ENCODE measurements at regions not wholly inside any gene's neighbourhood (a gene's known extent, or its start where the extent isn't known, plus 50 kb on each side); places are given as distances from the start of the nearest gene placed in this dataset.

DNA sequence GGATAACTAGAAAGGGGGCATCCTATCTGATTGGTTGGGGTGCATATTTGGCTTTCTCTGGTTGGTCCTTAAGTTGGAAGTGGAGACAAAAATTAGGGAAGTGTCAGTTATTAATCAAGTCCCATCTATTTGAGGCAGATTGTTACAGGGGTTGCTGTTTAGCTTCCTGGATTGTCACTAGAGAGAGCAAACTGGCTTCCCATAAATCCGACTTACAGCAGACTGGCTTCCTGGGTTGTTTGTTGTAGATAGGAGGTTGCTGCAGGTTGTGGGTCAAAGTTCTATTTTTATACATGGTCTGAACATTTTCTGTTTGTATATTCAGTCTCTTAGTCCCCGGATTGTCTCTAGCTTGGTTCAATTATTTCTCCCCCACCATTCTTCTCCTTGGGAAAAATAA, 106.1 kb upstream of the HABP2 start:
- DNase-seq: no peak

DNA sequence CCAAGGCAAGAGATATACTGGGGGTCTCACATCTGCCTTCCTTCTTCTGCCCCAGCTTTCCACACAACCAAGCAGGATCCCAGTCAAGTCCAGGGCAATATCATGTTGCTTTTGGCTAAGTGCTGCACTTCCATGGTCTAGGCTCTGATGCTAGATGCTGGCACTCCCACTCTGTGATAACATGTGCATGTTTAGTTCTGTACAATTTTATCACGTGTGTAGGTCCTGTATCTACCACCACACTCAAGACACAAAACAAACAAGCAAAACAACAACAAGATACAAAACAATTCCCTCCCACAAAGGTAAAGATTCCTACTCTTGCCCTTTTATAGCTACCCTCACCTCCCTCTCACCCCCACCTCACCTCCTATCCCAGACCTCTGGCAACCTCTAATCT, 105.6 kb upstream of the HABP2 start:
- no peak for DNase-seq

DNA sequence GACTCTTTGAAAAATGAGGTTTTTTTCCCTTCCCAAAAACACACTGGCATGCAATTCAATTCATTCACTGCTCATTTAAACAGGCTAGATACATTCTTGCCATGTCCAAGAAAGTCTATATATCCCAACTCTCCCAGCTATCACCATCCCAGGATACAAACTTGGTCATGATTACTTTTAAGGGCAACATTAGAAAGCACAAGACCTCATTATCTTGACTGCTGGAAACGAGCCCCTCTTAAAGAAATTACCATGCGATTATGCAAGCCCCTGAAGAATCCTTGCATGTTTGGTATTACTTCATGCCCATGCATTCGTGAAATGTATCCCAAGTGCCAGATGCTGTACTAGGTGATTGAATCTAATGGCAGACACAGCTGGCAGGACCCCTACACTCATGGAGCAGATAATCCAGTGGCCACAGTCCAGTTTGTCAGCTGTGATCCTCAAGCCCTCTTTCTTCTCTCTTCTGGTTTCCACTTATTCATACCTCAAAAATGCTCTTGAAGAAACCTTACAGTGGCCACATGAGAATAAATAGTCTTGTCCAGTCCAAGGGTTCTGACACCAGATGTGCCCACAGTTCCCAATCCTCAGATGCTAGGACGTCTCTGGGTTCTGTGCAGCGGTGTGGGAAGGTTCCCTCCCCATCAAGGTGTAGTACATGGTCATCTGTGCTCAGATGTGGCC, 103.7 kb upstream of the HABP2 start:
- no peak for DNase-seq

DNA sequence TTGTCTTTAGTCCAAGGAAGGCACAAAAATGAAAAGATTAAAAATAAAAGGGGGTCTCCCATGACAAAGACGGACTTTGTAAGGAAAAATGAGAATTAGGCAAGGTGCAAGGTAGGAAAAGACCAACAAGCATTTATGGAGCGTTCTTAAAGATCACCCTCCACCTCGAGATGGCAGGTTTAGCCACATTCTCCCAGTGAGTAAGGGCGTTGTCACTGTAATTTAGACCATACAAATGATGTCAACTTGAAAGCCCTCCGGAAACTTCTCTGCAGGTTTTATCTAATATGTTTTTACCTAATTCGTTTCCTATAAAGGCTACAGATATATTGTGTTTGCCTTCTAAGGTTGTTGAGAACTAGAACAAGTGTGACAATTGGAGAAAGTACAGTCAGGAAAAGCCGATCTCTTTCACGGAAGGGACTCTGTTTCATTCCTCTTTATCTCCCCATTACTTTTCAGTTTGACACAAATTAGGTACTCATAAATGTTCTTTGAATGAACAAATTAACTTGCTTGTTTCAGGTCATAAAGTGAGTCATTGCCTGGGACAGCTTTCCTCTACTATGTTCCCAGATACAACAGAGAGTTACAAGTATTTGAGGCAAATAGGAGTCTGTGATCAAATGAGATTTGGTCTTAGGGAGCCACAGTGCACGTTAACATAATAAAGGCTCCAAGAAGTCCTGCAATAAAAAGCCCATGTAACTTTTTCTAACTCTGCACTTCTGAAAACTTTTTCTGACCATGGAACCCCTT, 102.6 kb upstream of the HABP2 start:
- DNase-seq: no peak

DNA sequence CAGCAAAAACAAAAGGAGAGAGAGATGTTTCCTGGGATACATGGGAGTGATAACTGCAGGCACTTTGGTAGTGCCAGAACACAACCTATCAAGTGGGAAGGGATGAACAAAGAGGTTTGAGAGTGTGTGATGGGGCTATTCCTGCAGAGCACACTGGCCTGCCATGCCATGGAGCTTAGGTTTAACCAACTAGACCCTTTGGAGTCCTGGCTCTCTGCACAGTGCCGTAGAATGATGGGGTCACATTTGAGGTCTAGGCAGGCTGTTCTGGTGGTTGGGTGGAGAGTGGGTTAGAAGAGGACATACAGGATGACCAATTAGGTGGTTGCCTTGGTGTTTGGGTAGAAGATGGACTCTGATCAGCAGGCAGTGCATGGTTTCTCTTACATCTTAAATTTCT, 101.9 kb upstream of the HABP2 start:
- no peak for DNase-seq

DNA sequence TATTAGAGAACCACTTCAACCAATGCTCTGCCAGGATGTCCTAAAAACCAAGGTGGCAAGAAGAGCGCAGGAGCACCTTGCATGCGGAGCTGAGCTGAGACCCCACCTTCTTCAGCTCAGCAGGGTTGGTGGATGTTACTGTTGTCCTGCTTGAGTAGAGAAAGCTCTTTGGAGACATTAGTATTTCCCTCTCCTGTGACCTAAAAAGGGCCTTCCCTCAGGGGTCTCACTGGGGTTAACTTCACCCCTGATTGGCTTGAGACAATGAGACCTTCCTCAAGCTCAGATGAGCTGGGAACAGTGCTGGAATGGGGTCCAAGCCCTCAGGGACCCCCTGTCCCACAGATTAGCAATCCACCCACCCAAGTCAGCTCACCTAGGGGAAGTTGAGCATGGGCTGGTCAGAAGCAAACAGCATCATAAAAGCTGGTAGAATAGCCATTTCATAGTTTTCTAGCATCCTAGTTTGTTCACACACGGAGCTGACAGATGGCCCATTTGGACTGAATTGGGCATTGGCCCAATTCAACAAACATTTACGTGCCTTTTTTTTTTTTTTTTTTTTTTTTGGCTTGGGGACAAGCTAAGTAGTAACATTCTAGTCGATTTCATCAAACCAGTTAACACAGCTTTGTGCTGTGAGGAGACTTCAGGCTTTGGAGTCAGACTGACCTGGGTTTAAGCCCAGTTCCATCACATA, 100.6 kb upstream of the HABP2 start:
- DNase-seq: no peak

DNA sequence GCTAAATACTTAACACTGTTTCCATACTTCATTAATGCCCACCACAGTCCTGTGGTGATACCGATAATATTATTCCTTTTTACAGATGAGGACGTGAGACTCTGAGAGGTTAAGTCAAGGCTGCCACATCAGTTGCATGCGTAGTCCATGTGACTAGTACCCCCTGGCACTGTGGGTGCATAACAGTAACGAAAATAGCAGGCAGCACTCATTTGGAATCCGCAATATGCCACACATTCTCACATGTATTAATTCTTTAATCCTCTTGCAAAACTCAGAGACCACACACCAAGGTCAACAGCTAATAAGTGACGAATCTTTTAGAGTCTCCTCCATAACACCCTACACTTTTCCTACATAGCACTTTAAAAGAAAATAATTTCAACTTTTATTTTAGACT, 99.5 kb upstream of the HABP2 start:
- no peak for DNase-seq

DNA sequence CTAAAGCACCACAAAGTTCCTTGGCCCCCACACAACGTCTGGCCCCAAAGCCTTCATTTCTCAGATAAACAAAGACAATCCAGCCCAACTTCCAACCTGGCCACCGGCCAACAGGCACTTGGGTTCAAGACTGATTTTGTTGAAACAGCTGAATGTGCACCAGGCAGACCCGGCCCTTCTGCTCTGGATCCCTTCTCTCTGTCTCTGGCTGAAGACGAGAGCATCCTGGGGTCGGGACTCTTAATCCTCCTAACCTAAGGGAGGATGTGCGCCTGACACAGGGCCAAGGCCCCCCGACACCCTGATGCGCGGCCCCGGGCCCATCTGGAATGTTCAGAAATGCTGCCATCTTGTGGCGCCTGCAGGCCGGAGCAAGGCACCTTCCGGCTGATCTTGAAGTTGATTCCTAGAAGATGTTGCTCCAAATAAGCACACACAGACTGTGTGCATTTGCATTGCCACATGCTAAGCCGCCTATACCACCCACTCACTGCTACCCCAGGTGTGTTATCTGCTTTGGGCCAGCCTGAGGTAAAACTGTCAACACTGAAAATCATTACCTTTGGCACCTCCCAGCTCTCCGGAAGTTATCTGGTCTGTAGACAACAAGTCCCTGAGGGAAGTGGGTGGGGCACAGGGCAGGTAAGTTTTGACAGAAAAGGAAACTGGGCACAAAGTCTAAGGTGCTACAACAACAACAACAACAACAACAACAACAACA, 98.4 kb upstream of the HABP2 start:
- peak; percentile 8 for DNase-seq

DNA sequence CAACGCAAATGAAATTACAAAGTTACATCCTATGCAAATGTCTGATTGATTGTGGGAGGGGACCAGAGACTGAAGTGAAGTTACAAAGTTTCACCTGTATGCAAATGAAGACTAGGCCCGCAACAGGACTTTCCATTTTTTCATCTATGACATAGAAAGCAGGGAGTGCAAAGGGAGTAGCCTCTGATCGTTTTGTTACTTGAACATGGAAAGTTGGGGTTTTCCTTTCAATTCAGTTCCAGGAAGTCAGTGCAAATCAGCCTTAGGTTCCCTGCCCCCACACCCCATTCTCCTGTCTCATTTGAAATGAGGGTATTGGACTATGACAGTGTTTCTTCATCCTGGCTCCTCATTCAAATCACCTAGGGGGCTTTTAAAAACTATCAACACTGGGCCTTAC, 96.9 kb upstream of the HABP2 start:
- DNase-seq: no peak

DNA sequence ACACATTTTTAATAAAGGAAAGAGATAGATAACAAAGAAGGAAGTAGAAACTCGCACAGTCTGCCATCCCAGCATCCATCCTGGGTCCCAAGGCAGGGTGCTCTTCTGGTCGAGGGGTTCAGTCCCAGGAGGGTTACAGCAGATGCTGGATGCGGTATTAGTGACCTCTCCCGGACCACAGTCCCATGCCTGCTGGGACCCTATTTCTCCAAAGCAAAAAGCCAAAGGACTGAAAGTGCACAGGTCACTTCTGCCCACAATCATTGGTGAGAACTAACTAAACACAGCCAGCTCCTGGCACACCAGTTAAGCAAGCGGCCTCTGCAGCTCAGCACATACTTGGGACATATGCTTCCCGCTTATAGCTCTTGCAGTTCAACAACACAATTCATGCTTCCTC, 96.1 kb upstream of the HABP2 start:
- no peak for DNase-seq

DNA sequence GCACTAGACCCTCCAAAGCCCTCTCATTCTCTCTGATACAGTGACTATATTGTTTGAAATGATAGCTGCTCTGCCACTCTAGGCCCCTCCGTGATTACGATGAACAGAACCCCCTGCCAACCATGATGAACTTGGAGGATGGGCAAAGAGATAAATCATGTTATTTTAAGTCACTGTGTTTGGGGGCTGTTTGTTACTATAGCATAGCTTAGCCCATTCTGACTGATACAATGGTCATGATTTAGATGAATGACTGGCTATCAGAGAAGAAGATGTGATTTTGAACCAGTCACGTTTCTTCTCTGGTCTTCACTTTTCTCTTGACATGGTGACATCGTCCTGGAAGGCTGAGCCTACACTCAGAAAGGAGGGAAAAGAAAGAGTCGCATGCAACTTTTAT, 95.4 kb upstream of the HABP2 start:
- DNase-seq: no peak

DNA sequence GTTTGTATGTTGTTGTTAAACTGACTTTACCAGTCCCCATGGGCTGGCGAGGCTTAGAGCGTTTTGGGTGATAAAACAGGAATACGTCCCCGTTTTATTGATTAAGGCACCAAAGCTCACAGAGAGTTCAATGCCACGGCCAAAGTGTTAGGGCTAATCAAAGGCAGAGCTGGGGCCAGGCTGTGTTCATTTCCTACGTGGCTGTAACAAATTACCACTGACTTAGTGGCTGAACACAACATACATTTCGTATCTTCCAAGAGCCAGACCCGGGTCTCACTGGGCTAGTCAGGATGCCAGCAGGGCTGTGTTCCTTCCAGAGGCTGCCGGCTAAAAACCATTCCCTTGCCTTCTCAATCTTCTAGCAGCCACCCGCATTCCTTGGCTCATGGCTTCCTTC, 94.4 kb upstream of the HABP2 start:
- DNase-seq: no peak

DNA sequence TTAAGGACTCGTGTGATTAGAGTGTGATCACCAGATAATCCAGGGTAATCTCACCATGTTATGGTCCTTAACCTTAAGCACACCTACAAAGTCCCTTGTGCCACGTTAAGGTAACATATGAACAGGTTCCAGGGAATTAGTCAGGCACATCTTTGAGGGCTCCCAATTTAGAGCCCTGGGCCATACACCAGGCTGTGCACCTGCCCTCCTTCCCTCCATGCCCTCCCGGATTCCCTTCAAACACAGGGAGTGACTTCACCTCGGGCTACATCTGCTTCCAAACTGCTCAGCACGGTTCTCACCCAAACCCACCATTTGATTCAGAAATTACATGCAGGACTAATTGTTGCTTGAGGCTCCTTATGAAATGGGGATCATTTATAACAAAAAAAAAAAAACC, 93.9 kb upstream of the HABP2 start:
- no peak for DNase-seq

DNA sequence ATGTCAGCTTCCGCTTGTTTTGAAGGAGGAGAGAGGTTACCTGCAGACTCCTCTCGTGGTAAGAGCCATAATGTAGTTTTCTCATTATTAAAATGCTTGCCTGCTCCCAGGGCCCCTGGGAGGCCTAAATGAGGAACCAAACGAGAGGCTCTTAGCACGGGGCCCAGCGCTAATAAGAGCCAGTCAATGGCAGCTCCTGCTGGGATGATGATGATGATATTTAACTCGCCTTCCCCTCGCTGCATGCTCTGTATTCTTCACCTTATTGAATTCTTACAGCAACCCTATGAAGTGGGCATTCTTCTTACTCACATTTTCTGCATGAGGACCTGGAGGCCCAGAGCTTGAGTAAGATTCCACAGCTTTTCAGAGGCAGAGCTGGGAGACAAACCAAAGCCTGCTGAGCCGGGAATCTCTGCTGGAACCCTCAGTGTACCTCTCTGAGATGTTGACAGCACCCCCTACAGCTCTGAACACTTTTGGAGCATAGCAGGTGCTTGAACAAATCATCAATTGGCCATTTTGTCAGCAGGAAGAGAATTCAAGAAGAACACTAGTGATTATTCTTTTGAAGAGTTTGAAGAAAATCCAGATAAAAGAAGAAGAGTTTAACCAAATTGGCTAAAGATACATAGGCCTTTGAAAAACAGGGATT, 93.1 kb upstream of the HABP2 start:
- peak; percentile 58 for DNase-seq

DNA sequence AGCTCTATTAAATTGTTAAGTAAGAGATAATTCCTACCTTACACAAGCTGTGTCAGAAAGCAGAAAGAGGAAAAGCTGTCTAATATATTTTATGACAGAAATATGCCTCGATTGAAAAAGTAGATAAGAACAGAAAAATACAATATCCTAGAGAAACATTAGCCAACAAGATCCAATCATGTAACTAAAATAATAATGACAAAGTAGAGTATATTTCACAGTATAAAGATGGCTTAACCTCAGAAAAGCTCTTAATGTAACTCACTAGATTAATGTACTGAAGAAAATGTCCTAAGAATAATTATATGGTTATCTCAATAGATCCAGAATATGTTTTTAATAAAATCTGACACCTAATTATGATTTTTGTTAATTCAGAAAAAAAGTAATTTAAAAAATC, 89.8 kb upstream of the HABP2 start:
- DNase-seq: no peak

DNA sequence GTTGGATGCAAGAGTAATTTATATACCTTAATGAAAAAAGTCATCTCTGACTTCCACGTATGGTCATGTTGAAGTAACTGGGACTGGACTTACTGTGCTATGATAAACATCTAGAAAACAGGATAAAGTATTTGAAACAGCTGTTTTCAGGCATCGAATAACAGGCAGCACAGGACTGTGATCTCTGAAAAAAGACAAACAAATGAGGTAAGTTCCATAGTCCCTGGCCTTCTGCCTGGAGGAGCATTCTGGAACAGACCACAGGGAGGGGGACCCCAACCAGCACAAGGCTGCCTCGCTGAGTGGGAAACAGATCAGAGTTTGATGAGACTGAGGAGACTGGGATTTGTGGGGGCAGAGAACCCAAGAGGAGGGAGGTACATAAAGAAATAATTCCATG, 89.1 kb upstream of the HABP2 start:
- no peak for DNase-seq

DNA sequence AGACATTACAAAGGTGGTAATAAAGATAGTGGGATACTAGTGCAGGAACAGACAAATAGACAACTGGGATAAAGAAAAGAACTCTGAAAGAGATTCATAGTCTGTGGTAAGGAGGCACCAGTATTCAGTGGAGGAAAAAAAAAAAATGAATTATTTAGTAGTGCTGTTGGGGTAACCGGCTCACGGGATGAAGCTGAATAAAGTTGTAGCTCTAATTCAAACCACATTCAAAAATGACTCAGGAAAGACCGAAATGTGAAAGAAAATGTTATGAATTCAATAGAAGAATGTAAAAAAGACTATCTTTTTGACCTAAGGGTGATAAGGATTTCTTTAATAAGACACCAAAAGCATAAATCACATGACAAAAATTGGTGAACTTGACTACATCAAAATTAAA, 83.1 kb upstream of the HABP2 start:
- no peak for DNase-seq

DNA sequence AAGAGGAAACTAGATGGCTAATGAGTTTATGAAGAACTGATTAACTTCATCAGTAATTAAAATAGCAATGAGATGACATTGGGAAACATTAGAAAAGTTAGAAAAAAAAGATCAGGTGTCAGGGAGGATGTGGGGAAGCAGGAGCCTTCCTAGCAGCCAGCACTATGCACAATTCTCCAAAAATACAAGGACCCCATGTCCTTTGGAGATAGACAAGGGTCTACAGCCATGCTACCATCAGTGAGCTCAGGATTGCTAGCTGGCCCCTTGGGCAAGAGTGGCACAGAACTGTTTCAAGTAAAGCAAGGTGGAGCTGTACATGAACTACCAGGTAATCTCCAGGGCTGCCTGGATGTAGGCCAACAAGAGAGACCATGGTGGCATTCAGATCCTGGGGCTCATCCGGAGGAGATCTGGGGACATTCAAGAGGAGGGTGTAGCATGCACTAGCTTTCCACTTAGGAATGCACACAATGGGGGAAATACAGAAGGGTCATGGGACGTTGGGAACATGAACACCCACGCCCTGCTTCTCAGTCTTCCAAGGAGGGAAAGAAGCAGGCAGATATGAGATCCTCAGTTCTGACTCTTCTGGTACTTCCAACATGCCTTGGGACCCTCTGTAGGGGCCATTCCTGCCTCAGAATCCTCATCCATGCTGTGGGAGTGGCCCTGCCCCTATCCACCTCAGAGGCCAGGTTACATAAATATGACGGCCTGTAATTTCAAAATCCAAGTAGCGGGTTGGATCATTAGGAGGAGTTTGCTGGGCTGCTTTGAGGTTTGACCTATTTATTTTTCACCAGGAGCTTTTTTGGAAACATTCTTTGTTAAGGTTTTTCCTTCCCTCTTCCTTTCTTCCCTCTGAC, 82.2 kb upstream of the HABP2 start:
- DNase-seq: no peak

DNA sequence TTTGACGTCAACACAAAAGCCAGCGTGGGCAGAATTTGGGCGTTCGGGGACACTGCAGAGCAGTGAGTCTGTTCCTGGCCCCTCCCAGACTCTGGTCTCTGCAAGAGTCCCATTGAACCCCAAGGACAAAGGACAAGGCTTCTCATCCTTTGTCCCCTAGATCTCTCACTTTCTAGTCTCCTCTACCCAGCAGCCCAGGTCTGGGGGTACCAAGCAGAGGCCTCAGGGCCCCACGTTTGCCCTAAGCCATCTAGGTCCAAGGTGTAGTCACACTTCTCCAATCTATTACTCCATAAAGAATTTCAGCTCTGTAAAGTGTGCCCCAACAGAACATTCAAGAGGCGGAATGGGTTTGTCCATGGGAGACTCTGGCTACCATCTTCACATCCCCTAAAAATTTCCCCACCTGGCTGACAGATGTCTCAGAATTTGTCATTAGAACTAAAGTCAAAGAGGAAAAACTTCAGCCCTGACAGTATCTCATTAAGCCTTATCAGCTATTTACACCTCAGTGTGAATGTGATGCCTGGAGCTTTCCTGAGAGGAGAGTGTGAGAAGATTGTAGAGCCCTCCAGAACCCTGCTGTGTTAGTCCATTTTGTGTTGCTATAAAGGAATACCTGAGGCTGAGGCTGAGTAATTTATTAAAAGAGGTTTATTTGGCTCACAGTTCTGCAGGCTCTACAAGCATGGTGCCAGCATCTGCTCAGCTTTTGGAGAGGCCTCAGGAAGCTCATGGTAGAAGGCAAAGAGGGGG, 81.4 kb upstream of the HABP2 start:
- no peak for DNase-seq

DNA sequence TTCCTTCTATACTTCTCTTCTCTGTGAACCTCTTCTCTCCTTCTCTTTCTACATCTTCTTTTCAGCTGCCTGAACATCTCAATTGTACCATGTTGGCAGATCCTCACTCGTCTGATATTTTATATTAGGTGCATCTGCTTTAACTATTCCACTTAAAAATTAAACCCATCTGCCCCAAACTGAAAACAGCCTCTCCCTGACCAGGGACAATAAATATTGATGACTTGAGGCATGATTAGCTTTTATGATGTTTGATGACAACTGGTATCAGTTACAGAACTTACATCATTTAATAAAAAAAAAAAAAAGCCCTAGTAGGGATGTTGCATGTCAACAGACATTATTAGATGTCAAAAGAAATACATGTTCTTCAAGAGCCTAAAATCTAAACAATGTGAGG, 79.8 kb upstream of the HABP2 start:
- no peak for DNase-seq

DNA sequence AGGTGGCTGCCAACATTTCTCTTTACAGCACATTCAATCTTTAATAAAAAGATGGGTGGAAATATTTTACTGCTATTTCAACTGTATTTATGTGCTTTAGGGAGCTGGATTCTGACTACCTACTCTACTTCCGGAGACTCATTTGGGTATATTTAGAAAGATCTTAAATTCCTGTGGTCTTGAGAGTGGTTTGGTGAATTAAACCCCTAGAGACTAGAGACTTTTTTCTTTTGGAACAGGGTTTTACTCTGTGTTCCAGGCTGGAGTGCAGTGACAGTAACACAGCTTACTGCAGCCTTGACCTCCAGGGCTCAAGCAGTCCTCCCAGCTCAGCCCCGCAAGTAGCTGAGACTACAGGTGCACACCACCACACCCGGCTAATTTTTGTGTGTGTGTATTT, 79.0 kb upstream of the HABP2 start:
- no peak for DNase-seq

Measured in NCI-H2227 treated with DMSO at 0.1 percent for 48 hours (cell line).